ENCODE measurements at regions not wholly inside any gene's neighbourhood (a gene's known extent, or its start where the extent isn't known, plus 50 kb on each side); places are given as distances from the start of the nearest gene placed in this dataset.

DNA sequence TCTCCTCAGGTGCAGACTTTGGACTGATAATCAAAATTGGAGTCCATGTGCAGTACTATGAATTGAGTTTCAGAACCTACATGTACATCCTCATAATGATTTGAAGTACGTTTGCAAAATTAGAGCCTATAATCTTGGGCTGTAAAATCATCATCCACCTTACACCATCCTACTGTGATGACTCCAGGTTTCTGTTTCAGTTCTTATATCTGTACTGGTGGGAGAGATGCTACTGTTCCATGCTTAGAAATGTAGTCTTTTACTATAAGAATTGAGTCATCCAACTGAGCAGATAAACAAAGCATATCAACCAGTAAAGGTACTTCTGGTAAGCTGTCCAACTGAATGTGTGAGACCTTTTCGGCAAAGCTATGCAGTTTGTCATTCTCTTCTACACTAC, 586.3 kb upstream of the FAM174A start:
- H3K27ac ChIP-seq (ENCODE audit: low read depth, low read length): no peak overlapping the region
- no peak for TF ChIP-seq CTCF (IDR thresholded peaks at IDR 0.05; ENCODE audit: extremely low read depth, low read depth, low read length)
- H3K4me1 ChIP-seq (ENCODE audit: insufficient read depth, low read length): no peaks in the 10 kb centered on the region
- no peaks in the 10 kb centered on the region for H3K9me3 ChIP-seq (ENCODE audit: low read depth, low read length)
- no peaks in the 10 kb centered on the region for H3K79me2 ChIP-seq (ENCODE audit: insufficient read depth, low read length)
- H3K4me3 ChIP-seq (ENCODE audit: insufficient read depth, low read length): no peak overlapping the region
- no peaks in the 10 kb centered on the region for H4K20me1 ChIP-seq (ENCODE audit: insufficient read depth, low read length)
- H3K27me3 ChIP-seq (ENCODE audit: insufficient read depth, low read length): no peaks in the 10 kb centered on the region
- no peaks in the 10 kb centered on the region for H3K36me3 ChIP-seq (ENCODE audit: insufficient read depth, low read length)
- H2AFZ ChIP-seq (ENCODE audit: low read length): no peak overlapping the region
- no peak overlapping the region for H3K4me2 ChIP-seq (ENCODE audit: insufficient read depth, low read length)
- DNase-seq (ENCODE audit: insufficient read length, low spot score, missing footprints): no peak

GRCh38 chr5:99945478-99946442, 589.4 kb upstream of the FAM174A start:
- H3K79me2 ChIP-seq (ENCODE audit: insufficient read depth, low read length): no peaks in the 10 kb centered on the region
- no peak overlapping the region for H2AFZ ChIP-seq (ENCODE audit: low read length)
- no peaks in the 10 kb centered on the region for H3K27me3 ChIP-seq (ENCODE audit: insufficient read depth, low read length)
- H3K4me1 ChIP-seq (ENCODE audit: insufficient read depth, low read length): no peaks in the 10 kb centered on the region
- no peaks in the 10 kb centered on the region for H3K36me3 ChIP-seq (ENCODE audit: insufficient read depth, low read length)
- no peak overlapping the region for H3K4me3 ChIP-seq (ENCODE audit: insufficient read depth, low read length)
- H3K9me3 ChIP-seq (ENCODE audit: low read depth, low read length): no peaks in the 10 kb centered on the region
- no peak for TF ChIP-seq CTCF (IDR thresholded peaks at IDR 0.05; ENCODE audit: extremely low read depth, low read depth, low read length)
- no peak overlapping the region for H3K4me2 ChIP-seq (ENCODE audit: insufficient read depth, low read length)
- H3K27ac ChIP-seq (ENCODE audit: low read depth, low read length): no peak overlapping the region
- H4K20me1 ChIP-seq (ENCODE audit: insufficient read depth, low read length): no peaks in the 10 kb centered on the region
- no peak for DNase-seq (ENCODE audit: insufficient read length, low spot score, missing footprints)

GRCh38 chr5:99940540-99940939, 594.6 kb upstream of the FAM174A start:
- H2AFZ ChIP-seq (ENCODE audit: low read length): no peak overlapping the region
- no peaks in the 10 kb centered on the region for H3K79me2 ChIP-seq (ENCODE audit: insufficient read depth, low read length)
- H3K4me3 ChIP-seq (ENCODE audit: insufficient read depth, low read length): no peak overlapping the region
- no peaks in the 10 kb centered on the region for H3K9me3 ChIP-seq (ENCODE audit: low read depth, low read length)
- no peaks in the 10 kb centered on the region for H3K27me3 ChIP-seq (ENCODE audit: insufficient read depth, low read length)
- H3K36me3 ChIP-seq (ENCODE audit: insufficient read depth, low read length): no peaks in the 10 kb centered on the region
- no peak for TF ChIP-seq CTCF (IDR thresholded peaks at IDR 0.05; ENCODE audit: extremely low read depth, low read depth, low read length)
- H4K20me1 ChIP-seq (ENCODE audit: insufficient read depth, low read length): no peaks in the 10 kb centered on the region
- DNase-seq (ENCODE audit: insufficient read length, low spot score, missing footprints): no peak
- H3K4me2 ChIP-seq (ENCODE audit: insufficient read depth, low read length): no peak overlapping the region
- H3K4me1 ChIP-seq (ENCODE audit: insufficient read depth, low read length): no peaks in the 10 kb centered on the region
- no peak overlapping the region for H3K27ac ChIP-seq (ENCODE audit: low read depth, low read length)

DNA sequence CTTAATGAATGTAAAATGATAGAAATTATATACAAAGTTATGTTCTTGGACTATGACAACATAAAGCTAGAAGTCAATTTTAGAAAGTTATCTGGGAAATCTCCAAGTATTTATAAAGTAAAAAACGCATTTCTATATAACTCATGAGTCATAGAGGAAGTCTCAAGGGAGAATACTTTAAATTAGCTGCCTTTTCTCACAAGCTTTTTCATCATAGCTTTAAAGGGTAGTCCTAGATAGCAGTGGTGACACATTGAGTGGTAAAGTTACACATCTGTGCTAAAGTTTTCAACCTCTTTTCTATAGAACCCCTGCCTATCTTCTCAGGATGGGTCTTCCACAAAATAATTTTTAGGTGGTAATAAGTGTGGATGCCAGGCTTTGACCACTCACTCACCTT, 598.3 kb upstream of the FAM174A start:
- Histone ChIP-seq H2AFZ (ENCODE audit: low read length) (no peak overlapping the region), H3K79me2 (ENCODE audit: insufficient read depth, low read length) (no peaks in the 10 kb centered on the region), H3K27me3 (ENCODE audit: insufficient read depth, low read length) (no peaks in the 10 kb centered on the region), H4K20me1 (ENCODE audit: insufficient read depth, low read length) (no peaks in the 10 kb centered on the region), H3K4me3 (ENCODE audit: insufficient read depth, low read length) (no peak overlapping the region), H3K36me3 (ENCODE audit: insufficient read depth, low read length) (no peaks in the 10 kb centered on the region), H3K4me1 (ENCODE audit: insufficient read depth, low read length) (no peaks in the 10 kb centered on the region), H3K27ac (ENCODE audit: low read depth, low read length) (no peak overlapping the region), H3K4me2 (ENCODE audit: insufficient read depth, low read length) (no peak overlapping the region), H3K9me3 (ENCODE audit: low read depth, low read length) (no peaks in the 10 kb centered on the region)
- DNase-seq (ENCODE audit: insufficient read length, low spot score, missing footprints): no peak
- TF ChIP-seq CTCF (IDR thresholded peaks at IDR 0.05; ENCODE audit: extremely low read depth, low read depth, low read length): no peak
